Activated CD4-positive, alpha-beta memory T cell treated with anti-CD3 and anti-CD28 coated beads for 36 hours (primary cell): ENCODE measurements at regions not wholly inside any gene's neighbourhood (a gene's known extent, or its start where the extent isn't known, plus 50 kb on each side); places are given as distances from the start of the nearest gene placed in this dataset.
"Not testable (repeated sequence)": the region's sequence is repeated elsewhere in the genome, so short reads cannot be mapped to it uniquely, and the experiment has no call there.

Experiments
- CTCF ChIA-PET: fragments of 350-600 bp; sonication (Branson Sonifier 250); formaldehyde crosslinking; loops from one replicate; lab custom pipeline; 2021; ENCODE audit warnings: antibody characterized with exemption, inconsistent platforms; lab: Charles Lee
- POLR2A ChIA-PET: fragments of 350-600 bp; sonication (Branson Sonifier 250); formaldehyde crosslinking; loops from one replicate; lab custom pipeline; 2021; ENCODE audit warnings: antibody characterized with exemption; lab: Charles Lee
- DNase-seq: peaks from one replicate; pipeline ENCODE4 v3.0.0-alpha.2; 2020
- H3K27ac Mint-ChIP-seq: one replicate; pipeline ENCODE4 v1.8.0; 2021; ENCODE audit warnings: mixed read lengths
- H3K27me3 Mint-ChIP-seq: one replicate; pipeline ENCODE4 v1.8.0; 2021; ENCODE audit warnings: mixed read lengths
- H3K36me3 Mint-ChIP-seq: one replicate; pipeline ENCODE4 v1.8.0; 2021; ENCODE audit warnings: mixed read lengths
- H3K4me1 Mint-ChIP-seq: one replicate; pipeline ENCODE4 v1.8.0; 2021; ENCODE audit warnings: low read depth, mixed read lengths
- H3K4me3 Mint-ChIP-seq: one replicate; pipeline ENCODE4 v1.8.0; 2021; ENCODE audit warnings: mild to moderate bottlenecking, mixed read lengths
- H3K9me3 Mint-ChIP-seq: one replicate; pipeline ENCODE4 v1.8.0; 2021; ENCODE audit warnings: mixed read lengths
- intact Hi-C: fragments of 100-400 bp; cut with micrococcal nuclease; formaldehyde crosslinking; loops from one replicate; pipeline ENCODE4 v1.15.1; 2023

GRCh38 chr14:55911776-55912175 is 206.4 kb upstream of the PELI2 start:
- H3K4me1 Mint-ChIP-seq: no peaks in the 10 kb centered on the region
- peaks cover 7% of the 10 kb centered on the region for H3K27me3 Mint-ChIP-seq
- no peaks in the 10 kb centered on the region for H3K36me3 Mint-ChIP-seq
- H3K27ac Mint-ChIP-seq: no peak overlapping the region
- CTCF ChIA-PET: no interaction called here
- no peaks in the 10 kb centered on the region for H3K9me3 Mint-ChIP-seq
- no peak for DNase-seq
- intact Hi-C loops: no loop called here
- POLR2A ChIA-PET: no interaction called here
- no peak overlapping the region for H3K4me3 Mint-ChIP-seq

- Mint-ChIP-seq H3K9me3 (no peaks in the 10 kb centered on the region), H3K27me3 (peaks cover 7% of the 10 kb centered on the region)
- intact Hi-C loops: no loop called here
Measured at GRCh38 chr14:55912344-55912743, 205.9 kb upstream of the PELI2 start.

GRCh38 chr14:55913324-55914025 is 204.7 kb upstream of the PELI2 start:
- no peaks in the 10 kb centered on the region for H3K4me1 Mint-ChIP-seq
- ChIA-PET POLR2A (interaction anchor here (0.5 kb wide), 1 partner anchor 766 kb away, joined by 3 read pairs; no protein-coding TSS in a partner anchor), CTCF (no interaction called here)
- intact Hi-C loops: no loop called here
- DNase-seq: no peak
- H3K27me3 Mint-ChIP-seq: peaks cover 7% of the 10 kb centered on the region
- no peak overlapping the region for H3K4me3 Mint-ChIP-seq
- no peaks in the 10 kb centered on the region for H3K36me3 Mint-ChIP-seq
- no peak overlapping the region for H3K27ac Mint-ChIP-seq
- no peaks in the 10 kb centered on the region for H3K9me3 Mint-ChIP-seq

More at GRCh38 chr14:55912344-55912743, 205.9 kb upstream of the PELI2 start:
- Mint-ChIP-seq H3K4me1 (no peaks in the 10 kb centered on the region), H3K36me3 (no peaks in the 10 kb centered on the region), H3K4me3 (no peak overlapping the region), H3K27ac (no peak overlapping the region)
- ChIA-PET CTCF (no interaction called here), POLR2A (no interaction called here)
- no peak for DNase-seq

GRCh38 chr14:55914771-55915170 is 203.4 kb upstream of the PELI2 start:
- Mint-ChIP-seq H3K4me3 (no peak overlapping the region), H3K4me1 (no peaks in the 10 kb centered on the region), H3K27ac (no peak overlapping the region), H3K27me3 (peaks cover 7% of the 10 kb centered on the region), H3K9me3 (no peaks in the 10 kb centered on the region), H3K36me3 (no peaks in the 10 kb centered on the region)
- DNase-seq: no peak
- intact Hi-C loops: no loop called here
- ChIA-PET CTCF (interaction anchor here (0.7 to 0.9 kb wide), 3 partner anchors 183 to 1274 kb away, joined by 3 to 4 read pairs (median 3); no protein-coding TSS in a partner anchor), POLR2A (no interaction called here)

GRCh38 chr14:55915456-55915855 is 202.8 kb upstream of the PELI2 start:
- no peaks in the 10 kb centered on the region for H3K9me3 Mint-ChIP-seq

GRCh38 chr14:55919800-55920199 is 198.4 kb upstream of the PELI2 start:
- H3K27ac Mint-ChIP-seq, H3K4me3 Mint-ChIP-seq, H3K9me3 Mint-ChIP-seq, POLR2A ChIA-PET, H3K4me1 Mint-ChIP-seq, DNase-seq, intact Hi-C loops, CTCF ChIA-PET, H3K36me3 Mint-ChIP-seq, H3K27me3 Mint-ChIP-seq: not testable (repeated sequence)

More at GRCh38 chr14:55915456-55915855, 202.8 kb upstream of the PELI2 start:
- POLR2A ChIA-PET: no interaction called here
- no peak overlapping the region for H3K4me3 Mint-ChIP-seq
- intact Hi-C loops: no loop called here
- H3K4me1 Mint-ChIP-seq: no peaks in the 10 kb centered on the region
- H3K27ac Mint-ChIP-seq: no peak overlapping the region
- CTCF ChIA-PET: interaction anchor here (0.7 to 0.9 kb wide), 3 partner anchors 184 to 1275 kb away, joined by 3 to 4 read pairs (median 3); no protein-coding TSS in a partner anchor
- no peak for DNase-seq
- H3K27me3 Mint-ChIP-seq: peaks cover 7% of the 10 kb centered on the region
- no peaks in the 10 kb centered on the region for H3K36me3 Mint-ChIP-seq

GRCh38 chr14:55921511-55921910 is 196.7 kb upstream of the PELI2 start:
- no peaks in the 10 kb centered on the region for H3K36me3 Mint-ChIP-seq
- ChIA-PET POLR2A (no interaction called here), CTCF (no interaction called here)
- H3K4me1 Mint-ChIP-seq: no peaks in the 10 kb centered on the region
- no peak overlapping the region for H3K27ac Mint-ChIP-seq
- H3K27me3 Mint-ChIP-seq: peaks cover 3% of the 10 kb centered on the region
- no peaks in the 10 kb centered on the region for H3K9me3 Mint-ChIP-seq
- H3K4me3 Mint-ChIP-seq: no peak overlapping the region
- intact Hi-C loops: no loop called here
- no peak for DNase-seq

- intact Hi-C loops: no loop called here
- Mint-ChIP-seq H3K9me3 (no peaks in the 10 kb centered on the region), H3K4me1 (no peaks in the 10 kb centered on the region), H3K36me3 (no peaks in the 10 kb centered on the region), H3K27me3 (peaks cover 4% of the 10 kb centered on the region), H3K27ac (no peak overlapping the region), H3K4me3 (no peak overlapping the region)
- POLR2A ChIA-PET: no interaction called here
- CTCF ChIA-PET: no interaction called here
- no peak for DNase-seq
Measured at GRCh38 chr14:55926007-55926406, 192.2 kb upstream of the PELI2 start.

- POLR2A ChIA-PET: no interaction called here
- Mint-ChIP-seq H3K9me3 (no peaks in the 10 kb centered on the region), H3K27ac (no peak overlapping the region), H3K36me3 (no peaks in the 10 kb centered on the region), H3K4me3 (no peak overlapping the region), H3K27me3 (peaks cover 4% of the 10 kb centered on the region), H3K4me1 (no peaks in the 10 kb centered on the region)
- CTCF ChIA-PET: no interaction called here
- no peak for DNase-seq
- intact Hi-C loops: no loop called here
Measured at GRCh38 chr14:55927028-55927427, 191.2 kb upstream of the PELI2 start.

GRCh38 chr14:55928276-55928675 is 189.9 kb upstream of the PELI2 start:
- H3K27ac Mint-ChIP-seq: no peak overlapping the region
- no peak for DNase-seq
- H3K4me1 Mint-ChIP-seq: no peaks in the 10 kb centered on the region
- H3K36me3 Mint-ChIP-seq: no peaks in the 10 kb centered on the region
- no peak overlapping the region for H3K4me3 Mint-ChIP-seq
- intact Hi-C loops: no loop called here
- peaks cover 4% of the 10 kb centered on the region for H3K27me3 Mint-ChIP-seq
- H3K9me3 Mint-ChIP-seq: no peaks in the 10 kb centered on the region
- ChIA-PET POLR2A (no interaction called here), CTCF (no interaction called here)

- H3K27ac Mint-ChIP-seq: no peak overlapping the region
- H3K27me3 Mint-ChIP-seq: peaks cover 4% of the 10 kb centered on the region
- no peaks in the 10 kb centered on the region for H3K4me1 Mint-ChIP-seq
- CTCF ChIA-PET: no interaction called here
- intact Hi-C loops: no loop called here
- H3K4me3 Mint-ChIP-seq: no peak overlapping the region
- POLR2A ChIA-PET: no interaction called here
- DNase-seq: no peak
- no peaks in the 10 kb centered on the region for H3K9me3 Mint-ChIP-seq
- no peaks in the 10 kb centered on the region for H3K36me3 Mint-ChIP-seq
Measured at GRCh38 chr14:55929136-55929535, 189.1 kb upstream of the PELI2 start.

GRCh38 chr14:55930016-55930784 is 188.0 kb upstream of the PELI2 start:
- CTCF ChIA-PET: interaction anchor here (1.3 kb wide), 1 partner anchor 544 kb away, joined by 3 read pairs; no protein-coding TSS in a partner anchor
- POLR2A ChIA-PET: no interaction called here
- intact Hi-C loops: no loop called here
- Mint-ChIP-seq H3K27me3 (peaks cover 6% of the 10 kb centered on the region), H3K36me3 (no peaks in the 10 kb centered on the region), H3K4me3 (no peak overlapping the region), H3K27ac (no peak overlapping the region), H3K4me1 (no peaks in the 10 kb centered on the region), H3K9me3 (no peaks in the 10 kb centered on the region)
- DNase-seq: no peak
